ENCODE measurements at regions not wholly inside any gene's neighbourhood (a gene's known extent, or its start where the extent isn't known, plus 50 kb on each side); places are given as distances from the start of the nearest gene placed in this dataset.

GRCh38 chr12:77736219-77736965, 94.3 kb upstream of the NAV3 start:
- TF ChIP-seq CTCF (IDR thresholded peaks at IDR 0.05) (no peak), POLR2A (IDR thresholded peaks at IDR 0.05) (no peak)
- Histone ChIP-seq H3K9me3 (no peaks in the 10 kb centered on the region), H3K4me3 (replicated peaks in 1 of 3) (no peak overlapping the region), H3K4me1 (no peaks in the 10 kb centered on the region), H3K27ac (no peak overlapping the region), H3K27me3 (no peaks in the 10 kb centered on the region), H3K36me3 (no peaks in the 10 kb centered on the region)
- no peak for DNase-seq
- WGBS, 2 donors = 94 to 96% methylated on average over 6 of the region's 6 CpGs
- intact Hi-C loops (cut with DNase I) = no loop called here

- no peaks in the 10 kb centered on the region for H3K9me3 ChIP-seq
- DNase-seq = no peak
- WGBS, 2 donors = 74 to 75% methylated on average over 4 of the region's 4 CpGs
- no peak overlapping the region for H3K27ac ChIP-seq
- no peaks in the 10 kb centered on the region for H3K4me1 ChIP-seq
- no peak overlapping the region for H3K4me3 ChIP-seq (replicated peaks in 1 of 3)
- TF ChIP-seq CTCF (IDR thresholded peaks at IDR 0.05) (no peak), POLR2A (IDR thresholded peaks at IDR 0.05) (no peak)
- H3K36me3 ChIP-seq = no peaks in the 10 kb centered on the region
- intact Hi-C loops (cut with DNase I) = no loop called here
- H3K27me3 ChIP-seq = no peaks in the 10 kb centered on the region
These were observed 96.3 kb upstream of the NAV3 start for GRCh38 chr12:77734214-77734883.

GRCh38 chr12:77728018-77728417, 102.7 kb upstream of the NAV3 start:
- no peak for DNase-seq
- 88 to 92% methylated on average over 2 of the region's 2 CpGs for WGBS, 2 donors
- Histone ChIP-seq H3K4me1 (no peaks in the 10 kb centered on the region), H3K4me3 (replicated peaks in 1 of 3) (no peak overlapping the region), H3K36me3 (no peaks in the 10 kb centered on the region), H3K27ac (no peak overlapping the region), H3K9me3 (no peaks in the 10 kb centered on the region), H3K27me3 (no peaks in the 10 kb centered on the region)
- no peak for TF ChIP-seq POLR2A (IDR thresholded peaks at IDR 0.05)
- TF ChIP-seq CTCF (IDR thresholded peaks at IDR 0.05) = no peak
- intact Hi-C loops (cut with DNase I) = loop anchor here (10.0 kb wide), 1 partner anchor 197 kb away; no protein-coding TSS in a partner anchor

- WGBS, 2 donors = 79 to 85% methylated on average over 4 of the region's 4 CpGs
- Histone ChIP-seq H3K4me1 (no peaks in the 10 kb centered on the region), H3K27ac (no peak overlapping the region), H3K4me3 (replicated peaks in 1 of 3) (no peak overlapping the region), H3K9me3 (no peaks in the 10 kb centered on the region), H3K36me3 (no peaks in the 10 kb centered on the region), H3K27me3 (no peaks in the 10 kb centered on the region)
- TF ChIP-seq POLR2A (IDR thresholded peaks at IDR 0.05) (no peak), CTCF (IDR thresholded peaks at IDR 0.05) (no peak)
- intact Hi-C loops (cut with DNase I) = loop anchor here (10.0 kb wide), 1 partner anchor 197 kb away; no protein-coding TSS in a partner anchor
- no peak for DNase-seq
These were observed 103.2 kb upstream of the NAV3 start for GRCh38 chr12:77727442-77728001.

GRCh38 chr12:77725611-77726010, 105.1 kb upstream of the NAV3 start:
- no peaks in the 10 kb centered on the region for H3K4me1 ChIP-seq
- no peak for DNase-seq
- H3K27me3 ChIP-seq = no peaks in the 10 kb centered on the region
- 89 to 91% methylated on average over 3 of the region's 3 CpGs for WGBS, 2 donors
- TF ChIP-seq POLR2A (IDR thresholded peaks at IDR 0.05) (no peak), CTCF (IDR thresholded peaks at IDR 0.05) (no peak)
- H3K4me3 ChIP-seq (replicated peaks in 1 of 3) = no peak overlapping the region
- H3K9me3 ChIP-seq = no peaks in the 10 kb centered on the region
- no peak overlapping the region for H3K27ac ChIP-seq
- H3K36me3 ChIP-seq = no peaks in the 10 kb centered on the region
- intact Hi-C loops (cut with DNase I) = loop anchor here (10.0 kb wide), 1 partner anchor 199 kb away; no protein-coding TSS in a partner anchor

All from thyroid gland (tissue), 4 donors.